ENCODE measurements at regions not wholly inside any gene's neighbourhood (a gene's known extent, or its start where the extent isn't known, plus 50 kb on each side); places are given as distances from the start of the nearest gene placed in this dataset.
"Not testable (repeated sequence)": the region's sequence is repeated elsewhere in the genome, so short reads cannot be mapped to it uniquely, and the experiment has no call there.

GRCh38 chr4:26057839-26058238 lies 143.8 kb downstream of the SMIM20 start:
- H3K36me3 ChIP-seq (ENCODE audit: insufficient read depth); DNase-seq (ENCODE audit: extremely low spot score); H3K27ac ChIP-seq (ENCODE audit: low read depth); H3K4me3 ChIP-seq (ENCODE audit: low read depth, low read length); H3K4me1 ChIP-seq (ENCODE audit: insufficient read depth): not testable (repeated sequence)
- WGBS = 95% methylated on average over 3 of the region's 3 CpGs

DNA sequence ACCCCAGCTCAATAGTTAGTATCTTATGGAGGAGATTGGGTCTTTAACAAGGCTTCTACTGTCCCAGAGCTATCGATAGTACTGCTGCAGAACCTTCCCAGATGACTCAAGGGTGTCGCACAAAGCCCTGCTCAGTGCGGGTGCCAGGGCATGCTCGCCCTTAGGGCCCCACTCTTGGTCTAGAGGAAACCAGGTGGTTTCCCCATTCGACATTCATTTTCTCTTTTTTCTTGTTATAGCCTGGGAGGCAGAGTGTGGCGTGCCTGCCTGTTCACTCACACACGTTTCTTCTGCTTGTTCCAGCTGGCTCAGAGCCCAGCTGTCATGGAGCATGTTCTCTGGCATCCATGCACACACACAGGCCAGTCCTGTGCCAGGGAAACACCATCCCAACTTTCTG lies 144.5 kb downstream of the SMIM20 start:
- no peak for DNase-seq (ENCODE audit: extremely low spot score)
- no peaks in the 10 kb centered on the region for H3K36me3 ChIP-seq (ENCODE audit: insufficient read depth)
- WGBS = 53% methylated on average over 7 of the region's 7 CpGs
- no peaks in the 10 kb centered on the region for H3K4me1 ChIP-seq (ENCODE audit: insufficient read depth)
- no peak overlapping the region for H3K4me3 ChIP-seq (ENCODE audit: low read depth, low read length)
- H3K27ac ChIP-seq (ENCODE audit: low read depth) = no peak overlapping the region

DNA sequence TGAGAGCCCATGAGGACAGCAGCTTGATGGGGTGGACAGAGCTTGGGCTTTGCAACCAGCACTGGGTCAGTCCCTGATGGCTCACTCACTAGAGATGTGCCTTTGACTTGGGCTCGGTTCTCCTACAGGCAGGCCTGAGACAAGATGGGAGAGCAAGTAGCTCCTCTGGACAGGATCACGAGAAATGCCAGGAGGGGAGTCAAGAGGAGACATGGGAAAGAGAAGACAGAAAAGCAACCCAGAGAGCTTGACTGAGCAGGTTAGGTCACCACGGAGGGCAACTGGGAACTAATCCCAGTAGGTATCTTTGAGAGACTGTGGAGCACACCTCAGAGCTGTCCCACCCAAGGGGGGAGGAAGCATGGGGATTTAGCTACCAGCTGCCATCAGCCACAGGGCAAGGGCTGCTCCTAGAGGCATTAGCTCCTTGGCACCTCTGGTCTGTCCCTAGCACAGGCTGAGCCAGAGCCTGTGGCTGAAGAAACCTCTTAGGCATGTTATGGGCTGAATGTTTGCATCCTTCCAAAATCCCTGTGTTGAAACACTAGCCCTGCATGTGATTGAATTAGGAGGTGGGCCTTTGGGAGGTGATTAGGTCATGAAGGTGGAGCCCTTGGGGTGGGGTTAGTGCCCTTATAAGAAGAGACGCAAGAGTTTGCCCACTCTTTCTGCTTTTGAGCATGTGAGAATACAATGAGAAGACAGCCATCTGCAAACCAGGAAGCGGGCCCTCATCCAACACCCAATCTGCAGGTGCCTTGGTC lies 145.6 kb downstream of the SMIM20 start:
- no peaks in the 10 kb centered on the region for H3K4me1 ChIP-seq (ENCODE audit: insufficient read depth)
- no peak for DNase-seq (ENCODE audit: extremely low spot score)
- no peak overlapping the region for H3K27ac ChIP-seq (ENCODE audit: low read depth)
- WGBS = 98% methylated on average over 5 of the region's 5 CpGs
- H3K36me3 ChIP-seq (ENCODE audit: insufficient read depth) = no peaks in the 10 kb centered on the region
- no peak overlapping the region for H3K4me3 ChIP-seq (ENCODE audit: low read depth, low read length)

- H3K4me1 ChIP-seq (ENCODE audit: insufficient read depth) = no peaks in the 10 kb centered on the region
- no peak overlapping the region for H3K4me3 ChIP-seq (ENCODE audit: low read depth, low read length)
- 88% methylated on average over 3 of the region's 3 CpGs for whole genome bisulfite sequencing
- no peaks in the 10 kb centered on the region for H3K36me3 ChIP-seq (ENCODE audit: insufficient read depth)
- DNase-seq (ENCODE audit: extremely low spot score) = no peak
- H3K27ac ChIP-seq (ENCODE audit: low read depth) = no peak overlapping the region
Observed at GRCh38 chr4:26060286-26060685, 146.3 kb downstream of the SMIM20 start.

DNA sequence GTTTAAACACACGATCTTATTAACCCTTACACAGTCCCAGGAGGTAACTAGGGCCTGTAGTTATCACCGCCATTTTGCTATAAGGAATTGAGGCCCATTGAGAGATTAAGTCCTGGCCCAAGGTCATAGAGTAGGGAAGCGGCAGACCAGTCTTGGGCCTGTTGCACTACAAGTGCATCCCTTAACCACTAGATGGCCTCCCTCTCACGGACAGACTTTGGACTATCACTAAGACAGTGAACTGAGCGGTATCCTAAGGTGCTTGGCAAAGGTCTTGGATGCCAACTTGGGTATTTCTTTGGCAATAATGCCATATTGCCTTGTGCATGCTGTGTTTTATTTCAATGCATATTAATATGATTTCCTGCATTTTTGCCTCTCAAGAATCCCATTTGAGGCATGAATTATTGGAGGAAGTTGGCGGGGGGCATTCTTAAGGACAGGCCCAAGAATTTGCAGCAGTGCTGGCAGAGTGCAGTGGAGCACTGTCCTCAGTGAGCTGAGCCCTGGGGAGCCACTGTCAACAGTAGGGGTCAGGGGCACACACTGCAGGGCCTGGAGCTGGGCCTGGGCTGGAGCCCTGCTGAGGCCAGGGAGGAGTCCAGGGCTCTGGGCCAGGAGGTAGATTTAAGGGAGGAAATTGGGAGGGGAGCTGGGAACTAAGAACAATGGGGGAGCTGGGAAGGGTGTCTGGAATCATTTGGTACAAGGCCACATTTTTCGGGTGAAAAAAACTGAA lies 147.4 kb downstream of the SMIM20 start:
- DNase-seq (ENCODE audit: extremely low spot score) = no peak
- Histone ChIP-seq H3K4me3 (ENCODE audit: low read depth, low read length) (no peak overlapping the region), H3K27ac (ENCODE audit: low read depth) (no peak overlapping the region), H3K36me3 (ENCODE audit: insufficient read depth) (no peaks in the 10 kb centered on the region), H3K4me1 (ENCODE audit: insufficient read depth) (no peaks in the 10 kb centered on the region)
- WGBS = 78% methylated on average over 7 of the region's 7 CpGs

- H3K4me1 ChIP-seq (ENCODE audit: insufficient read depth) = no peaks in the 10 kb centered on the region
- H3K27ac ChIP-seq (ENCODE audit: low read depth) = no peak overlapping the region
- DNase-seq (ENCODE audit: extremely low spot score) = no peak
- WGBS = 65% methylated on average over 2 of the region's 2 CpGs
- H3K36me3 ChIP-seq (ENCODE audit: insufficient read depth) = no peaks in the 10 kb centered on the region
- no peak overlapping the region for H3K4me3 ChIP-seq (ENCODE audit: low read depth, low read length)
Observed at GRCh38 chr4:26062215-26062614, 148.2 kb downstream of the SMIM20 start.

- not testable (repeated sequence) for DNase-seq (ENCODE audit: extremely low spot score); H3K36me3 ChIP-seq (ENCODE audit: insufficient read depth); H3K4me3 ChIP-seq (ENCODE audit: low read depth, low read length); H3K4me1 ChIP-seq (ENCODE audit: insufficient read depth); H3K27ac ChIP-seq (ENCODE audit: low read depth)
- 91% methylated on average over 34 of the region's 34 CpGs for WGBS
Observed at GRCh38 chr4:26064009-26064408, 150.0 kb downstream of the SMIM20 start.

DNA sequence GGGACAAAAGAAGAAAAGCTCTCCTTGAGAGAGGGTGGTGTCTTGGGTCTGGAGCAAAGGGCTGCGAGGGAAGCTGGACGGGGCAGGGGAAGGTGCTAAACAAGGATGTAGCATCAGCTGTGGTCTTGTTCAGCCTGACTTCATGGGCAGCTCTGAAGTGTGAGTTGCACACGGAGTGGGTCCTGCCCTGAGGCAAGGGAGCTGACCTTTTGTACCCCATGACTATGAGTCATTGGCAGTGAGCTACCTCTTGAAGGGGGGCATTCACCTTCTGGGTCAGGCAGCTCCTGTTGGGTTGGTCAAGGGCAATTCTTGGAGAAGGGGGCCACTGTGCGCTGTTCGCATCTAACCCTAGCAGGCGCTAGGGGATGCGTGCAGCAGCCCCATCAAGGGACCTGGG lies 151.8 kb downstream of the SMIM20 start:
- no peaks in the 10 kb centered on the region for H3K4me1 ChIP-seq (ENCODE audit: insufficient read depth)
- H3K27ac ChIP-seq (ENCODE audit: low read depth) = no peak overlapping the region
- WGBS = 91% methylated on average over 7 of the region's 7 CpGs
- H3K36me3 ChIP-seq (ENCODE audit: insufficient read depth) = no peaks in the 10 kb centered on the region
- no peak for DNase-seq (ENCODE audit: extremely low spot score)
- no peak overlapping the region for H3K4me3 ChIP-seq (ENCODE audit: low read depth, low read length)

GRCh38 chr4:26067035-26067434 lies 153.0 kb downstream of the SMIM20 start:
- DNase-seq (ENCODE audit: extremely low spot score) = no peak
- 91% methylated on average over 5 of the region's 5 CpGs for WGBS
- no peaks in the 10 kb centered on the region for H3K36me3 ChIP-seq (ENCODE audit: insufficient read depth)
- H3K27ac ChIP-seq (ENCODE audit: low read depth) = no peak overlapping the region
- H3K4me3 ChIP-seq (ENCODE audit: low read depth, low read length) = no peak overlapping the region
- H3K4me1 ChIP-seq (ENCODE audit: insufficient read depth) = no peaks in the 10 kb centered on the region

DNA sequence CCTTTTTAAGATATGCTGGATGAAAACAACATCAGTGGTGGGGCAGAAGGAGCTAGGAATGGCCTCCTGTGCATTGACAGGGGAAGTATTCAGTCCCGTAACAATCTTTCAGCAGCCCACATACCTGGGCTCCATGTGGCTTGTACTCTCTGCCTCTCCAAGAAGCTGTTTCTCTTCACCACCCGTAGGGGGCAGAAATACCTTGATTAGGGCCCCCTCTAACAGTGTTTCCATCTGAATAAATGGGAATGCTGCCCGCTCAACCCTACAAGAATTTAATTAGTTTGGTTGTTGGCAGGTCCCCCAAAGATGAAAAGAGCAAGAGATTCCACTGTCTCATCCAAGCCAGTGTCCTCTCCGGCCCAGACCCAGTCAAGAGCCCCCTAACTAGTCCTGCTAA lies 155.2 kb downstream of the SMIM20 start:
- no peak for DNase-seq (ENCODE audit: extremely low spot score)
- Histone ChIP-seq H3K36me3 (ENCODE audit: insufficient read depth) (no peaks in the 10 kb centered on the region), H3K4me1 (ENCODE audit: insufficient read depth) (no peaks in the 10 kb centered on the region), H3K4me3 (ENCODE audit: low read depth, low read length) (no peak overlapping the region), H3K27ac (ENCODE audit: low read depth) (no peak overlapping the region)
- WGBS = 61% methylated on average over 4 of the region's 4 CpGs

- no peaks in the 10 kb centered on the region for H3K4me1 ChIP-seq (ENCODE audit: insufficient read depth)
- no peak overlapping the region for H3K27ac ChIP-seq (ENCODE audit: low read depth)
- DNase-seq (ENCODE audit: extremely low spot score) = no peak
- H3K36me3 ChIP-seq (ENCODE audit: insufficient read depth) = no peaks in the 10 kb centered on the region
- 88% methylated on average over 3 of the region's 3 CpGs for WGBS
- H3K4me3 ChIP-seq (ENCODE audit: low read depth, low read length) = no peak overlapping the region
Observed at GRCh38 chr4:26071688-26072087, 157.7 kb downstream of the SMIM20 start.

DNA sequence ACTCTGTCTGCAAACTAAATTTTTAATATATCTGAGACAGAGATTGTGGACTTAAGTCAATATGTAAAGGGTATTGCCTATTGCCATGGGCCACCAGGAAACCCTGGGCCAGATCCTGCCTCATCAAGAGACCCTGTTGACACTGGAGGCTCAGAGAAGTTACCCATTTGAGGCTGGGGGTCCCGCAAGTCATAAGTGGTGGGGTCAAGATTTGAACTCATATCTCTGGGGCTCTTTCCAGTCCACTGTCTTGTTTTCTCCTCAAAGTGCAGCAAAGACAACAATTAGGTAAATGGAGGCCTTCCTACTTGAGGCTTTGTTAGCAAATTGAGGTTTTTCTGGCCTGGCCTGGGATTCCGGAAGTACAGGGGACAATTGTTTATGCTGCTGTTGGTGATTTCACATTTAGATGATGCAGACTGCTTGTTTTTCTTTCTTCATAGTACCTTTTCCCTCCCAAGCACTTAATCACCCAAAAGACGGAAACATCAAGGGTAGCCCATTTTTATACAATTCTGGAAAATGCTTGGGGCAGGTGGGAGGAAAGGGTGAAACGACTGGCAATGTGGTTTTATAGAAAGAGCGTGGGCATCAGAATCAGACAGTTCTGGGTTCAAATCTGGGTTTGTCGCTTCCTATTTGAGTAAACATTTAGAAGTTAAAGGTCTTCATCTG lies 160.0 kb downstream of the SMIM20 start:
- DNase-seq (ENCODE audit: extremely low spot score) = no peak
- Histone ChIP-seq H3K4me3 (ENCODE audit: low read depth, low read length) (no peak overlapping the region), H3K4me1 (ENCODE audit: insufficient read depth) (no peaks in the 10 kb centered on the region), H3K27ac (ENCODE audit: low read depth) (no peak overlapping the region), H3K36me3 (ENCODE audit: insufficient read depth) (no peaks in the 10 kb centered on the region)
- 91% methylated on average over 6 of the region's 6 CpGs for WGBS

- no peak for DNase-seq (ENCODE audit: extremely low spot score)
- H3K4me1 ChIP-seq (ENCODE audit: insufficient read depth) = no peaks in the 10 kb centered on the region
- H3K36me3 ChIP-seq (ENCODE audit: insufficient read depth) = no peaks in the 10 kb centered on the region
- WGBS = 62% methylated on average over 8 of the region's 8 CpGs
- no peak overlapping the region for H3K27ac ChIP-seq (ENCODE audit: low read depth)
- H3K4me3 ChIP-seq (ENCODE audit: low read depth, low read length) = no peak overlapping the region
Observed at GRCh38 chr4:26074712-26075430, 160.9 kb downstream of the SMIM20 start.

Measured in urinary bladder (tissue), 3 donors.